ENCODE measurements at regions not wholly inside any gene's neighbourhood (a gene's known extent, or its start where the extent isn't known, plus 50 kb on each side); places are given as distances from the start of the nearest gene placed in this dataset.
"Not testable (repeated sequence)": the region's sequence is repeated elsewhere in the genome, so short reads cannot be mapped to it uniquely, and the experiment has no call there.

DNA sequence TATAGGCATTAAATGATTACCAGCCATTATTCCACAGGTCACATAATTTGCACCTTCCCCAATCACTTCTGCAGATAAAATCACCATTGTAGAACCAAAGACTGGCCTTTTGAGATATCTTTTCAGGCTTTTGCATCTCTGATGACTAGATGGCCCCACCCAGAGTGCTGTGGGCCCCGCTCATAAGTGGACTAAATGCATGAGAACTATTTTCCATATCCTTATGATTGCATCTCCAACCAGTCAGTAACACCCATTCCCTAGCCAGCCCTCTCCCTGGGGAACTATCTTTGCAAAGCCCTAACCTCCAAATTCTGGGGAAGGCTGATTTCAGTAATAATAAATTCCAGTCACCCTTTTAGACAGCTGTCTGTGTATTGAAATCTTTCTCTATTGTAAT is 53.5 kb upstream of the CDH9 start:
- H3K27me3 ChIP-seq (ENCODE audit: insufficient read depth, low read depth): no peaks in the 10 kb centered on the region
- H3K79me2 ChIP-seq (ENCODE audit: insufficient read depth, low read depth): no peaks in the 10 kb centered on the region
- no peak overlapping the region for H3K27ac ChIP-seq
- H3K4me1 ChIP-seq (ENCODE audit: low read depth, poor library complexity, severe bottlenecking): no peaks in the 10 kb centered on the region
- no peaks in the 10 kb centered on the region for H4K20me1 ChIP-seq (ENCODE audit: insufficient read depth)
- H3K9ac ChIP-seq: no peak overlapping the region
- TF ChIP-seq, protein P1, sequence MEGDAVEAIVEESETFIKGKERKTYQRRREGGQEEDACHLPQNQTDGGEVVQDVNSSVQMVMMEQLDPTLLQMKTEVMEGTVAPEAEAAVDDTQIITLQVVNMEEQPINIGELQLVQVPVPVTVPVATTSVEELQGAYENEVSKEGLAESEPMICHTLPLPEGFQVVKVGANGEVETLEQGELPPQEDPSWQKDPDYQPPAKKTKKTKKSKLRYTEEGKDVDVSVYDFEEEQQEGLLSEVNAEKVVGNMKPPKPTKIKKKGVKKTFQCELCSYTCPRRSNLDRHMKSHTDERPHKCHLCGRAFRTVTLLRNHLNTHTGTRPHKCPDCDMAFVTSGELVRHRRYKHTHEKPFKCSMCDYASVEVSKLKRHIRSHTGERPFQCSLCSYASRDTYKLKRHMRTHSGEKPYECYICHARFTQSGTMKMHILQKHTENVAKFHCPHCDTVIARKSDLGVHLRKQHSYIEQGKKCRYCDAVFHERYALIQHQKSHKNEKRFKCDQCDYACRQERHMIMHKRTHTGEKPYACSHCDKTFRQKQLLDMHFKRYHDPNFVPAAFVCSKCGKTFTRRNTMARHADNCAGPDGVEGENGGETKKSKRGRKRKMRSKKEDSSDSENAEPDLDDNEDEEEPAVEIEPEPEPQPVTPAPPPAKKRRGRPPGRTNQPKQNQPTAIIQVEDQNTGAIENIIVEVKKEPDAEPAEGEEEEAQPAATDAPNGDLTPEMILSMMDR (conservative IDR thresholded peaks at IDR 0.05; ENCODE audit: low read depth, low read length): no peak
- no peak overlapping the region for H2AFZ ChIP-seq (ENCODE audit: low read depth)
- H3K36me3 ChIP-seq (ENCODE audit: insufficient read depth): no peaks in the 10 kb centered on the region
- no peak overlapping the region for H3K4me3 ChIP-seq (IDR thresholded peaks at IDR 0.05; ENCODE audit: insufficient read depth, low read depth, low read length)
- H3K4me2 ChIP-seq: no peak overlapping the region

DNA sequence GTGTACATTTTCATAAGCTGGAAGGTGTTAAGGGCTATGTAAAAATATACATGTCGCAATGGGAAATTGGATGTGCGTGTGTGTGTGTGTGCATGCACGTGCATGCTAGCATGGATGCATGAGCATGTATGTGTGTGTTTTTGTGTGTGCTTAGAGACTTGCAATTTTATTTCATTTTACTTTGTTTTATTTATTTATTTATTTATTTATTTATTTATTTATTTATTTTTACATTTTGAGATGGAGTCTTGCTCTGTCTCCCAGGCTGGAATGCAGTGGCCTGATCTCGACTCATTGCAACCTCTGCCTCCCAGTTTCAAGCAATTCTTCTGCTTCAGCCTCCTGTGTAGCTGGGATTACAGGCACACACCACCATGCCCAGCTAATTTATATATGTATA is 50.4 kb upstream of the CDH9 start:
- not testable (repeated sequence) for H3K4me1 ChIP-seq (ENCODE audit: low read depth, poor library complexity, severe bottlenecking); H3K27me3 ChIP-seq (ENCODE audit: insufficient read depth, low read depth); H3K4me3 ChIP-seq (IDR thresholded peaks at IDR 0.05; ENCODE audit: insufficient read depth, low read depth, low read length); H3K36me3 ChIP-seq (ENCODE audit: insufficient read depth); H4K20me1 ChIP-seq (ENCODE audit: insufficient read depth); H3K79me2 ChIP-seq (ENCODE audit: insufficient read depth, low read depth); H3K27ac ChIP-seq; H3K9ac ChIP-seq; H3K4me2 ChIP-seq; H2AFZ ChIP-seq (ENCODE audit: low read depth)
